Hematopoietic multipotent progenitor cell (in vitro differentiated cells): ENCODE measurements at regions not wholly inside any gene's neighbourhood (a gene's known extent, or its start where the extent isn't known, plus 50 kb on each side); places are given as distances from the start of the nearest gene placed in this dataset.
A peak's percentile ranks its signal among the peaks of the same experiment; 100 is the strongest.

Experiments
- DNase-seq, 3 donors: peaks; one replicate each; pipeline ENCODE4 v3.0.0-alpha.2; 2011 to 2015; ENCODE audit warnings: low read depth in 2 of 3, low spot score in 2 of 3

- DNase-seq: peak in 2 of 3 donors; percentile 14 to 50
Measured at GRCh38 chrX:38986586-38986985, 185.3 kb downstream of the MID1IP1 start.

GRCh38 chrX:38987198-38987651 lies 186.0 kb downstream of the MID1IP1 start:
- peak in 2 of 3 donors; percentile 29 to 72 for DNase-seq

DNA sequence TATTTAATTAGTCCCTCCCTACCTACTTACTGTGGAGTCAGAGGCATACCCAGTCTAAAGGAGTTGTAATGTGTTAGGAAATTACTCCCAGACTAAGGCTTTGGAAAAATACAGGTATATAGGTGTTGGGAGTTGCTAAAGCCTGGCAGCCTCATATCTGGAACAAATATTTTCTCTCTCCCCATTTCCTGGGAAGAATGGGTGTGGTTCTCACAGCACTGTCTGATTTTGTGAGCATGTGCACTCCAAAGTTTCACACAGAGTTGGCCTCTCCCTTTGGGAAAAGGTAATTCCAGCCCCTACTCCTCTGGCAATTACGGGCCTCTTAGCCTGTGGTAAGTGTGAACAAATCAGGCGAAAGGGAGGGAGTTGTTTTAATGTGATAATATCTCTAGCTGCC lies 187.0 kb downstream of the MID1IP1 start:
- DNase-seq: no peak

- peak in 1 of 3 donors; percentile 11 for DNase-seq
Measured at GRCh38 chrX:38989076-38989475, 187.8 kb downstream of the MID1IP1 start.

DNA sequence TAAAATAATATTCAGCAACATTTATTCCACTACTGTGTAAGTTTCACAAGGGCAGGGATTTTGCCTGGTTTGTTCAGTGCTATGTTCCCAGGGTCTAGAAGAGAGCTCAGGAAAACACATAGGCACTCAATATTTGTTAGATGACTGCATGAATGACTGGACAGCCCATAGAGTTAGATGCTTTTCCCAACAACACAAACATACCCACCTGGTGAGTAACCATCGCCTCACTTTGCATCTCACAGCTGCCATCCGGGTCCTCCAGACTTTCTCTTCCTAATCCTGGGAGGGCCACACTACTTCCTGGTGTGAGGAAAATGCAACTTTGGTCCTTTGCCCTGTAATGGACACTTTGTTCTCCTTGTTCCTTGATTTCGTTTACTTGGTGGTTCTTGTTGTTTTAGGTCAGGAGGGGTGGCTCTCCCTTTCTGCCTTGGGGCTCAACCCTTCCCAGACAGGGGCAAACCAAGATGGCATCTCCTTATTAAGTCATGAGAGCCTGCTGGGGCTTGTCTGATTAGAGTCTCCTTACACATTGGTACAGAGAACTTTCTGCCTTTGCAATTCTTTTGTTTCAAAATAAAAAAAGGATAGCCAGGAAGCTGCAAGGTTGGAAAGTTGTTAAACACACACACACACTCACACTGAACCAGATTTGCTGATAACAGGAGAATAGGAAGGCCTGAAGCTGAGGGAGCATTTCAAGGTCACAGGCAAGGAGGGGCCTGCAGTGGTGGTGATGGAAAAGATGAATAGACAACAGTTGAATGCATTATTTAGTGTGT lies 190.6 kb downstream of the MID1IP1 start:
- DNase-seq: no peak

- DNase-seq: no peak
Measured at GRCh38 chrX:38992441-38993096, 191.3 kb downstream of the MID1IP1 start.

GRCh38 chrX:38993500-38993899 lies 192.2 kb downstream of the MID1IP1 start:
- no peak for DNase-seq

- DNase-seq: no peak
Measured at GRCh38 chrX:38999099-38999498, 197.8 kb downstream of the MID1IP1 start.

- no peak for DNase-seq
Measured at GRCh38 chrX:38999967-39000745, 198.9 kb downstream of the MID1IP1 start.

- DNase-seq: no peak
Measured at GRCh38 chrX:39000802-39001201, 199.5 kb downstream of the MID1IP1 start.

DNA sequence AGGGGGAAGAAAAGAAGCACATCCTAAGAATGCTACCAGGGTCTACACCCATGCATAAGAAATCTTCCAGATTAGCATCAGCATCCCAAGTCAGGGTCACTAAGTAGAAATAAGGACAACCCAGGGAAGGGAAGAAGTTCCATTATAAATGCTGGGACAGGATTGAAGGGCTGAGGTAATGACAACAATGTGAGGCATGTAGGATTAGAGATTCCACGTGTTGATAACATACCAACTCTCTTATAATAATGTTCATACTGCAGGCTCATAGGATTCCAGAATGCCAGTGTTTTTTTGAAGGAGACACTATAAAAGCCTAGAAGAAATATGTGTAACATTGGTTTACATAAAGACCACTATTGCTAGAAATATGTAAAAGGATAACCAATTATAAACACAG lies 201.2 kb downstream of the MID1IP1 start:
- no peak for DNase-seq

DNA sequence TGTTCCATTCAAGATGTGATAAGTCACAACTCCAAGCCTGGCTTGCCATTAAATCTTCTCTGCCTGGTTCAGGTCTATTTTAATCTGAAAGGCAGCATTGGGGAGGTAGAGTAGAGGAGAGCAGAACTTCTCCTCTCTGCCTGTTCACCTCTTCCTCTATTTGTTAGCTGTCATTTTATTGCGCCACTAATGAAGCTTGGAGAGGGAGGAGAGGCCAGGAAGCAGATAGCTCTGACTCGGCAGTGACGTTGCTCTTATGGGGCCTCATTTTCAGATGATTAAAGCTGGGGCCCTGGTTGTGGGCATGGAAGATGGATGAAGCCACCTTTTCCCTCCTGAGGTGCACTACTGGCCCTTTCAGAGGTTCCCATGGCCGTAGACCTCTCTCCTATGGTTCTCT lies 207.3 kb downstream of the MID1IP1 start:
- DNase-seq: peak in 1 of 3 donors; percentile 33

GRCh38 chrX:39011454-39012221 lies 210.4 kb downstream of the MID1IP1 start:
- DNase-seq: no peak

- DNase-seq: no peak
Measured at GRCh38 chrX:39012621-39013111, 211.4 kb downstream of the MID1IP1 start.

DNA sequence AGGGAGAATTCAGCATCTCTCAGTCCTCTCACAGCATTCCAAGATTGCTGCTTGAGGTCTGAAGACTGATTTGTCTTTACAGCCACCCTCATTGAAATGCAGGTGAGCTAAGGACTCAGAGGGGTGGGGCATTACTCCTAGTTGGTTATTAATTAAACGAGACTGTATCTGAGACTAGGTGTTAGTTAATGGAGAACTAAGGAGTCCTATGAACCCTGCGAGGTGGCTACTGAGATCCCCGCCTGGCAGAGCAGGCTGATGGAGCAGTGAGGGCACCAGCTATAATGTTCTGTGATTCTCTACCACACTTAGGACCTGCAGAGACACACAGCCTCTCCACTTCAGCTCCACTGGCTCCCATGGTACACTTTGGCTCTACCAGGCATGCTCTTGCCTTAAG lies 215.3 kb downstream of the MID1IP1 start:
- DNase-seq: no peak

DNA sequence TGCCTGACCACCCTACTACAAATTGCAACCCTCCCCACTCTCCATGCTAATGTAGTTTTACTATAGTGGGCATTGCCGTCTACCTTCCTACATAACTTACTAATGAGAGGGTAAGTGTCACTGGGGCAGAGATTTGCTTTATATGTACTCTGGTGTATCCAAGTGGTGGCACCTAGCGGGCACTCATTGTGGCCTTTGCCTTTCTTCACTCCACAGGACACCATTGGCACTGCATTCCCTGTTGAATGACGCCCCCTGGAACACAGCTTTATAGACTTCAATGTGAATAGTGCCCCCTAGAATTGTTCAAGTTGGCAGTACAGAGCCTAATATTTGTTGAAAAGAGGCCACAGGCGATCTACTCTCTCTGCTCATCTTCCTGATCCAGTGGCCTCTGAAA lies 215.8 kb downstream of the MID1IP1 start:
- DNase-seq: no peak

DNA sequence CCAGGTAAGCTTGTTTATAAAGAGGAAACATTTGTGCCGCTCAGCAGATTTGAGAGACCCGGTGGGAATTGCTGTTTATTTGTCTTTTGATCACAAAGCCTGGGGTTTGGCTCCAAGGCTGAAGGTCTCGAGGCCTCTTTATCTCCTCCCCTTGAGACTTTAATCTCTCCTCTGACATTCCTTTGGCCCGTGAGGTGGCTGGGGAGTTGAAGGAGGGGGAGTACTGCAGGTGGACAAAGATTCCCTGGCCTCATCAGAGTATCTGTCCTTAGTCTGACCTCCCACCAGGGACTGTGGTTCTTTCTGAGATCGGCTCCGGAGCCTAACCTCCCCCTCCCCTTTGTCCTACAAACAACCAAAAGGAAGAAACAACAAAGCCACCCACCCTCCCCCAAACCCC lies 216.5 kb downstream of the MID1IP1 start:
- DNase-seq: no peak

- no peak for DNase-seq
Measured at GRCh38 chrX:39018541-39018940, 217.3 kb downstream of the MID1IP1 start.

- DNase-seq: no peak
Measured at GRCh38 chrX:39019056-39019455, 217.8 kb downstream of the MID1IP1 start.

GRCh38 chrX:39020051-39020669 lies 218.9 kb downstream of the MID1IP1 start:
- no peak for DNase-seq
